Keratinocyte (primary cell): ENCODE measurements at regions not wholly inside any gene's neighbourhood (a gene's known extent, or its start where the extent isn't known, plus 50 kb on each side); places are given as distances from the start of the nearest gene placed in this dataset.

Experiments used
- DNase-seq: peaks from one replicate; pipeline ENCODE4 v3.0.0-alpha.2; 2011; ENCODE audit warnings: low read depth, missing footprints, low spot score
- FAIRE-seq: peaks from 2 replicates; lab custom pipeline; 2011; peaks lifted over from hg19 to GRCh38; lab: Jason Lieb, UNC
- H2AFZ ChIP-seq: 2 replicates; pipeline ENCODE4 v1.6.0; 2012; ENCODE audit warnings: low read length, control low read depth, inconsistent platforms; ENCODE audit not compliant: control insufficient read depth
- H3K27ac ChIP-seq: 2 replicates; pipeline ENCODE4 v1.5.1; 2011; ENCODE audit warnings: low read length; ENCODE audit not compliant: control insufficient read depth, insufficient read depth
- H3K27me3 ChIP-seq: 3 replicates; pipeline ENCODE4 v1.6.0; 2011; ENCODE audit warnings: low read length; ENCODE audit not compliant: control insufficient read depth, insufficient read depth; ENCODE audit errors: extremely low read depth
- H3K36me3 ChIP-seq, 2 experiments: 2 replicates in 1 of 2; 3 replicates in 1 of 2; pipeline ENCODE4 v1.5.1; 2011; ENCODE audit warnings: low read length in 2 of 2, mild to moderate bottlenecking in 1 of 2; ENCODE audit not compliant: control insufficient read depth in 2 of 2, insufficient read depth in 2 of 2; ENCODE audit errors: extremely low read depth in 1 of 2
- H3K4me1 ChIP-seq: 3 replicates; pipeline ENCODE4 v1.5.1; 2011; ENCODE audit warnings: low read length; ENCODE audit not compliant: control insufficient read depth, insufficient read depth; ENCODE audit errors: extremely low read depth
- H3K4me2 ChIP-seq: 3 replicates; pipeline ENCODE4 v1.6.0; 2011; ENCODE audit warnings: low read depth, low read length; ENCODE audit not compliant: control insufficient read depth, insufficient read depth; ENCODE audit errors: extremely low read depth
- H3K4me3 ChIP-seq, 3 experiments: fragments of 200-600 bp in 1 of 3; sonication (generic) in 1 of 3; 2 replicates in 2 of 3; 3 replicates in 1 of 3; pipeline ENCODE4 v1.5.1; 2011 to 2016; ENCODE audit warnings: low read length in 3 of 3, mild to moderate bottlenecking in 3 of 3, control low read depth in 2 of 3, inconsistent platforms in 1 of 3, low read depth in 1 of 3, mixed read lengths in 1 of 3, mixed run types in 1 of 3, moderate library complexity in 1 of 3; ENCODE audit not compliant: control insufficient read depth in 2 of 3, insufficient read depth in 2 of 3; ENCODE audit errors: extremely low read depth in 1 of 3
- H3K79me2 ChIP-seq: 2 replicates; pipeline ENCODE4 v1.6.0; 2012; ENCODE audit warnings: low read length; ENCODE audit not compliant: control insufficient read depth, insufficient read depth
- H3K9ac ChIP-seq: 3 replicates; pipeline ENCODE4 v1.6.0; 2011; ENCODE audit warnings: low read length; ENCODE audit not compliant: control insufficient read depth, insufficient read depth; ENCODE audit errors: extremely low read depth
- H3K9me1 ChIP-seq: 3 replicates; pipeline ENCODE4 v1.6.0; 2011; ENCODE audit warnings: low read length; ENCODE audit not compliant: control insufficient read depth, insufficient read depth; ENCODE audit errors: extremely low read depth
- H3K9me3 ChIP-seq: 2 replicates; pipeline ENCODE4 v1.5.1; 2012; ENCODE audit warnings: low read depth, low read length; ENCODE audit not compliant: control insufficient read depth
- H4K20me1 ChIP-seq: 3 replicates; pipeline ENCODE4 v1.6.0; 2011; ENCODE audit warnings: low read length; ENCODE audit not compliant: control insufficient read depth, insufficient read depth; ENCODE audit errors: extremely low read depth
- CTCF ChIP-seq, 3 experiments: IDR thresholded peaks in 1 of 3; conservative IDR thresholded peaks in 1 of 3; optimal IDR thresholded peaks in 1 of 3; 2 replicates in 2 of 3; 3 replicates in 1 of 3; pipeline versions ENCODE3 to v1.5.1; 2011; ENCODE audit warnings: low read length in 3 of 3, mild to moderate bottlenecking in 3 of 3, moderate library complexity in 2 of 3, control low read depth in 1 of 3, inconsistent platforms in 1 of 3; ENCODE audit not compliant: insufficient read depth in 2 of 3; ENCODE audit errors: extremely low read depth in 1 of 3
- EZH2 ChIP-seq: IDR thresholded peaks from one replicate; pipeline ENCODE4 v1.6.1; 2012; ENCODE audit warnings: inconsistent platforms, mild to moderate bottlenecking, low read length, moderate library complexity
- dilution Hi-C: fragments of 300-500 bp; cut with MboI; formaldehyde crosslinking; loops from one replicate; pipeline ENCODE4 v1.7.0; 2020; ENCODE audit warnings: low sequenced_read_pairs; ENCODE audit not compliant: extremely low pct_ligation_motif_present

- DNase-seq (no peak), FAIRE-seq (peak; percentile 88)
- Histone ChIP-seq H3K36me3 (no peaks in the 10 kb centered on the region), H4K20me1 (no peaks in the 10 kb centered on the region), H3K9me1 (no peaks in the 10 kb centered on the region), H3K27ac (no peak overlapping the region), H3K27me3 (no peaks in the 10 kb centered on the region), H3K9ac (no peak overlapping the region), H2AFZ (no peak overlapping the region), H3K79me2 (no peaks in the 10 kb centered on the region), H3K4me3 (no peak overlapping the region), H3K4me1 (no peaks in the 10 kb centered on the region), H3K4me2 (no peak overlapping the region), H3K9me3 (no peaks in the 10 kb centered on the region)
- dilution Hi-C loops, result no loop called here
- TF ChIP-seq EZH2 (no peak), CTCF (optimal IDR thresholded peaks at IDR 0.05 in 1 of 3, IDR thresholded peaks at IDR 0.05 in 1 of 3, conservative IDR thresholded peaks at IDR 0.05 in 1 of 3; ENCODE audit: extremely low read depth in 1 of 3, insufficient read depth in 2 of 3, low read length in 3 of 3) (peak; percentile 61 to 84 (median 74))
Measured at GRCh38 chr21:35940074-35940927, 120.0 kb downstream of the SETD4 start.

GRCh38 chr21:35938446-35938845, 121.9 kb downstream of the SETD4 start:
- Histone ChIP-seq H3K4me2 (no peak overlapping the region), H2AFZ (no peak overlapping the region), H3K36me3 (no peaks in the 10 kb centered on the region), H3K79me2 (no peaks in the 10 kb centered on the region), H3K4me3 (no peak overlapping the region), H3K9me1 (no peaks in the 10 kb centered on the region), H3K9me3 (no peaks in the 10 kb centered on the region), H4K20me1 (no peaks in the 10 kb centered on the region), H3K27me3 (no peaks in the 10 kb centered on the region), H3K27ac (no peak overlapping the region), H3K9ac (no peak overlapping the region), H3K4me1 (peaks cover 4% of the 10 kb centered on the region)
- TF ChIP-seq CTCF (optimal IDR thresholded peaks at IDR 0.05 in 1 of 3, IDR thresholded peaks at IDR 0.05 in 1 of 3, conservative IDR thresholded peaks at IDR 0.05 in 1 of 3; ENCODE audit: extremely low read depth in 1 of 3, insufficient read depth in 2 of 3, low read length in 3 of 3), result no peak
- TF ChIP-seq EZH2, result no peak
- dilution Hi-C loops, result no loop called here
- FAIRE-seq, result no peak
- no peak for DNase-seq
